Right ventricle myocardium inferior (tissue), 1 donor: ENCODE measurements at regions not wholly inside any gene's neighbourhood (a gene's known extent, or its start where the extent isn't known, plus 50 kb on each side); places are given as distances from the start of the nearest gene placed in this dataset.
"Not testable (repeated sequence)": the region's sequence is repeated elsewhere in the genome, so short reads cannot be mapped to it uniquely, and the experiment has no call there.

Source experiments
- ATAC-seq: fragments of 200-7000 bp; cut with Tn5 transposase; one replicate; pipeline ENCODE4 v1.9.1; 2020; ENCODE audit warnings: mild to moderate bottlenecking, moderate library complexity
- DNase-seq: peaks from one replicate; pipeline ENCODE4 v3.0.0; 2021; ENCODE audit errors: missing footprints
- intact Hi-C: fragments of 100-400 bp; cut with DNase I; formaldehyde crosslinking; loops from one replicate; pipeline ENCODE4 v1.11.0; 2022
- donor health status: DM: no; HTN: yes; CAD: no; lungs with severe emphysema.

GRCh38 chr1:242936725-242937124 is 318.4 kb downstream of the CEP170 start:
- intact Hi-C loops, DNase-seq, ATAC-seq: not testable (repeated sequence)

GRCh38 chr1:242924717-242925116 is 330.4 kb downstream of the CEP170 start:
- intact Hi-C loops, DNase-seq: not testable (repeated sequence)
- ATAC-seq = peak; percentile 37

DNA sequence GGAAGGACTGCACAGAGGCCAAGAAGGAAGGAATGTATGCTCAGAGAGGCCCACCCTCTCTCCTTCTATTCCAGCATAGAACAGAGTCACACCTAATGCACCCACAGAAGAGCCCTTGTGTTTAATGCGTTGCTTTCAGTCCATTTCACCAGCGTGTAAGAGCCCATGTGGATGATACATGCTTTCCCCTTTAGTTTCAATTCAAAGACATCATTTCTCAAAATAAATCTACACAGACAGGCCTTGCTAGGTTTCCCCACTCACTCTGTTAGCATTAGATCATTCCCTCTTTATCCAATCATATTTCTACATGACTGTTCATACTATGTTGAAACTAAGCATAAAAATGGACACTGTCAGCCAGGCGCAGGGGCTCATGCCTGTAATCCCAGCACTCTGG is 331.5 kb downstream of the CEP170 start:
- ATAC-seq, DNase-seq, intact Hi-C loops: not testable (repeated sequence)

DNA sequence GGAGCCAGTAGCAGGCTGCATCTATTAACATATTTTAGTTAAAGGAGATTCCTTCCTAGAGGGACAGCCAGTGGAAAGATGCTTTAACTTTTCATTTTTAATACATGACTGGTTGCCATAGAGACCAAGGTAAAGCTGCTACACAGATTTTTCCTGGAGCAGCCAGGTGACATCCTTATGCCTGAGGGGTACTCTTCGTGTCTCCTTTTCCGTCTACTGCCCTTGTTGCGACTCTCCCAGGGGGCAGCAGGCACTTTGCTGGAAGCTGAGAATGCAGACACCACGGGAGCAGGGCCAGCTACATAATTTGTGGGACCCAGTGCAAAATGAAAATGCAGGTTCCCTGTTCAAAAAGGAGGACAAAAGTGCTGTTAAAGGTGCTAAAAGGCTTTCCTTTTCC is 340.4 kb downstream of the CEP170 start:
- DNase-seq, ATAC-seq, intact Hi-C loops: not testable (repeated sequence)

GRCh38 chr1:242912855-242913254 is 342.2 kb downstream of the CEP170 start:
- intact Hi-C loops = not testable (repeated sequence)

GRCh38 chr1:242900558-242900957 is 354.5 kb downstream of the CEP170 start:
- ATAC-seq, intact Hi-C loops, DNase-seq: not testable (repeated sequence)

More at GRCh38 chr1:242912855-242913254, 342.2 kb downstream of the CEP170 start:
- ATAC-seq, DNase-seq: not testable (repeated sequence)

DNA sequence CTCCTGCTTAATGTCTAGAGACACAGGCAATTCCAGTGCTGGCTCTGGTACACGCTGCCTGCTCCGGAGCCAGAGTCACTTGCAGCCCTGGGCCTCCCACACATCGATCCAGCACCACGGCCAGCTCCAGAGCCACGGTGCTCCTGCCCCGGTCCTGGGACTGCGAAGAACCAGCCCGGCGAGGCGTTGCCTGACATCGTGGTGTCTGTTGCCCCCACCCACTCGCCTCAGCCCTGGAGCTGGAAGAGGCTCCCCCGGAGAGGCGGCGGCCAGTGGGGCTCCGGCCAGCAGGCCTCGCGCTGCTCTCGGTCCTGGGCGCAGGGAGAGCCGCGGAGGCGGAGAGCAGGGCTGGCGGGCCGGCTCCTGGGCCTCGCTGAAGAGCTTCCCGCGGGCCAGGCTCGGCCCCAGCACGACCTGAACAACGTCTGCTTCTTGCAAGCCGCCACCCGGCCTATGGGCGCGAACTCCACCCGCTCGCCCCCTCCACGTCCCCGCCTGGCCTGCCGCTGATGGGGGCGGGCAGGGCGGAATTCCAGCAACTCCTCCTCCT is 364.8 kb downstream of the CEP170 start:
- ATAC-seq (peak; percentile 62), DNase-seq (no peak)

DNA sequence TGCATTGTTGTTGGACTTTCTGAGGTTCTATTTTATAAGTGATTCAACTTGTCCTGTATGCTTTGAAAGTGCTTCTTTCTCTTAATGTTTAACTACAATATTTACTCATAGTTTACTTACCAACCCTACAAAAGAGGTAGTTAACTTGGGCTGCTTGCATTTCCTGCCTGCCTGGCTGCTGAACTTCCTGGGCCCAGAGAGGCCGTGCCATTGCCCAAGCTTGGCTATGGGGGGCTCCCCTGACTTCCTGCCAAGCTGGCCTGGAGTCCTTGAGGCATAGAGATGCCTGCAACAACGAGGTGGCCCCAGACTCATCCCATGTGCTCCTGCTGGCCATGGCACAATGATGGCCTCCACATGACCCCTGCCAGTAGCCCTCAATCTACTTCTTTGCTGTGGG is 361.6 kb upstream of the PLD5 start:
- DNase-seq = no peak
- intact Hi-C loops = no loop called here
- ATAC-seq = no peak

More for the DNA sequence above, 364.8 kb downstream of the CEP170 start:
- intact Hi-C loops = no loop called here

GRCh38 chr1:242880022-242880421 is 355.5 kb upstream of the PLD5 start:
- ATAC-seq, intact Hi-C loops, DNase-seq: not testable (repeated sequence)

GRCh38 chr1:242877743-242878142 is 353.2 kb upstream of the PLD5 start:
- intact Hi-C loops = no loop called here
- DNase-seq (no peak), ATAC-seq (no peak)

DNA sequence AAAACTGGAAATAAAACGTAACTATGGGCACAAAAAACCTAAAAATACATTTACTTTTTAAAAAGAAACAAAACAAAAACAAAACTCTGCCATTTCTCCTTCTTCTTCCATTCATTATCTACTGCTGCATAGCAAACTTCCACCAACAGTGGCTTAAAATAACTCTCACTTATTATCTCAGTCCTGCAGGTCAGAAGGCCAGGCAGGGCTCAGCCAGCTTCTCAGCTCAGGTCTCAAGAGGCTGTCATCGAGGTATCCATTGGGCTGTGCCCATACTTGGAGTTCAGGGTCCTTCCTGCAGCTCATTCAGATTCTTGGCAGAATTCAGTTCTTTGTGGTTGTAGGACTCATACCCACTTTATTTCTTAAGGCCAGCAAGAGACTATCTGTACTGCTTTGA is 352.7 kb upstream of the PLD5 start:
- DNase-seq (no peak), ATAC-seq (peak; percentile 75)
- intact Hi-C loops = no loop called here

GRCh38 chr1:242876030-242876429 is 351.5 kb upstream of the PLD5 start:
- ATAC-seq = no peak
- no peak for DNase-seq
- intact Hi-C loops = no loop called here

GRCh38 chr1:242873661-242874060 is 349.2 kb upstream of the PLD5 start:
- intact Hi-C loops = no loop called here

GRCh38 chr1:242872521-242872920 is 348.0 kb upstream of the PLD5 start:
- DNase-seq (no peak), ATAC-seq (peak; percentile 80)
- intact Hi-C loops = no loop called here

More at GRCh38 chr1:242873661-242874060, 349.2 kb upstream of the PLD5 start:
- DNase-seq (no peak), ATAC-seq (no peak)

- intact Hi-C loops = no loop called here
- ATAC-seq (no peak), DNase-seq (no peak)
Observed at GRCh38 chr1:242871471-242872030, 347.1 kb upstream of the PLD5 start.

DNA sequence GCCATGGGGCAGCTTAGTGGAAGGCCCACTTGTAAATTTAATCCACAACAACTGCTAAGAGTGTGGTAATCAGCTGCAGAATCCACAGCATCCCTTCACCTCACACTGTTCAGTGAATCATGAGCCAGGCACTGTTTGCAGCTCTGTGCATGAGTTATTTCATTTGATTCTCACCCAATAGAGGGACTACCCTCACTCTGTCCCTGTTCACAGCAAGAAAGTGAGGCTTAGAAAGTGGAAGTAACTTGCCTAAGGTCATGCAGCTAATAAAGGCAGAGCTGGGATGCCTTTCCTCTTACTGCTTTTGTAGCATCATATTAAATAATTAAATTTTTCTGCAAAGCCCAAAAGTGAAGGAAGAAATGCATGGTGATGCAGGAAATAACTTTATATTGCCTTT is 346.5 kb upstream of the PLD5 start:
- intact Hi-C loops = no loop called here
- DNase-seq (no peak), ATAC-seq (no peak)

GRCh38 chr1:242856289-242856688 is 331.8 kb upstream of the PLD5 start:
- no peak for DNase-seq
- no peak for ATAC-seq
- intact Hi-C loops = no loop called here

DNA sequence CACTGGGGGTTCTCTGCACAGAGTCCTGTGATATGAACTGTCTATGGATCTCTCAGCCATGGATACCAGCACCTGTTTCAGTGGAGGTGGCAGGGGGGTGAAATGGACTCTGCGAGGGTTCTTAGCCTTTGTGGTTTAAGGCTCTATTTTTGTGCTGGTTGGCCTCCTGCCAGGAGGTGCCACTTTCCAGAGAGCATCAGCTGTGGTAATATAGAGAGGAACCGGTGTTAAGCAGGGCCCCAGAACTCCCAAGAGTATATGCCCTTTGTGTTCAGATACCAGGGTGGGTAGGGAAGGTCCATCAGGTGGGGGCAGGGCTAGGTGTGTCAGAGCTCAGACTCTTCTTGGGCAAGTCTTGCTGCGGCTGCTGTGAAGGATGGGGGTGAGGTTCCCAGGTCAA is 330.0 kb upstream of the PLD5 start:
- ATAC-seq (no peak), DNase-seq (no peak)
- intact Hi-C loops = no loop called here

DNA sequence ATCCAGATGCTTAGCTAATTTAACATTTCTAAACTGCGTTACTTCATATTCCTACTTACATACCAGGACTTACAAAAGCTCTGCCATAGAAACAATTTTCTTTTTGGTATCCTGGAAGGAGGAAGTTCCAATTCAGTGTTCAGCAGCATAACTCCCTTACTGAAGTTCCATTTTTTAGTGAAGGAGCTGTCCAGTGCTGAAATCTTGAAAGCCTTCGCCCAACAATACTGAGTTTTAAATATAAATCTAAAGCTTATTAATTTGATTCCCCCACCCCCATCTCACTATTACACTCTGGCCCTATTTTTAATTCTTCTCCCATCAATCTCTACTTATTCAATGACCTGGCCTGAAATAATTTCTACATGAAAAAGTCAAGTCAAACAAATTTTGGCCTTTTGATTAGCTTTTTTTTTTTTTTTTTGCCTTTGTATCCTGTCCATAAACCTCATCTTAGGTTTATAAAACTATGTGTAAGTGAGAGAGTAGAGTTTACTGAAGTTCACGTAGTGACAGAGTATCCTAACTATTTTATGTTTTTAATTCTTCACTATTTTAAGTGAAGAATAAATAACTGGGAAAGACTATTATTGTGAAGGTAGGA is 323.0 kb upstream of the PLD5 start:
- ATAC-seq (no peak), DNase-seq (no peak)
- intact Hi-C loops = loop anchor here (10.0 kb wide), 1 partner anchor 477 kb away; no protein-coding TSS in a partner anchor

- DNase-seq (no peak), ATAC-seq (no peak)
- intact Hi-C loops = loop anchor here (10.0 kb wide), 1 partner anchor 483 kb away; no protein-coding TSS in a partner anchor
Observed at GRCh38 chr1:242842094-242842493, 317.6 kb upstream of the PLD5 start.
